NCI-H510A (cell line): ENCODE measurements at regions not wholly inside any gene's neighbourhood (a gene's known extent, or its start where the extent isn't known, plus 50 kb on each side); places are given as distances from the start of the nearest gene placed in this dataset.
"Not testable (repeated sequence)": the region's sequence is repeated elsewhere in the genome, so short reads cannot be mapped to it uniquely, and the experiment has no call there.

Experiments
- DNase-seq: peaks from one replicate; lab custom pipeline; 2025; lab: John Stamatoyannopoulos, UW

GRCh38 chr1:187718527-187718926, 889.8 kb downstream of the PLA2G4A start:
- no peak for DNase-seq

- DNase-seq: no peak
Observed at GRCh38 chr1:187721216-187721615, 892.5 kb downstream of the PLA2G4A start.

GRCh38 chr1:187725216-187725615, 896.5 kb downstream of the PLA2G4A start:
- DNase-seq: no peak

- no peak for DNase-seq
Observed at GRCh38 chr1:187733232-187733631, 904.5 kb downstream of the PLA2G4A start.

GRCh38 chr1:187734427-187734826, 905.7 kb downstream of the PLA2G4A start:
- DNase-seq: no peak

GRCh38 chr1:187744665-187745064, 915.9 kb downstream of the PLA2G4A start:
- no peak for DNase-seq

- DNase-seq: no peak
Observed at GRCh38 chr1:187755536-187755935, 926.8 kb downstream of the PLA2G4A start.

GRCh38 chr1:187756684-187757083, 927.9 kb downstream of the PLA2G4A start:
- DNase-seq: not testable (repeated sequence)

- no peak for DNase-seq
Observed at GRCh38 chr1:187759825-187760333, 931.1 kb downstream of the PLA2G4A start.

- DNase-seq: no peak
Observed at GRCh38 chr1:187762118-187762517, 933.4 kb downstream of the PLA2G4A start.

GRCh38 chr1:187763465-187763864, 934.7 kb downstream of the PLA2G4A start:
- DNase-seq: no peak

GRCh38 chr1:187763976-187764375, 935.2 kb downstream of the PLA2G4A start:
- no peak for DNase-seq

GRCh38 chr1:187771396-187771795, 942.6 kb downstream of the PLA2G4A start:
- DNase-seq: no peak

GRCh38 chr1:187773168-187773567, 944.4 kb downstream of the PLA2G4A start:
- no peak for DNase-seq

- DNase-seq: no peak
Observed at GRCh38 chr1:187787736-187788135, 959.0 kb downstream of the PLA2G4A start.

- no peak for DNase-seq
Observed at GRCh38 chr1:187788718-187789117, 960.0 kb downstream of the PLA2G4A start.

- no peak for DNase-seq
Observed at GRCh38 chr1:187790724-187791123, 962.0 kb downstream of the PLA2G4A start.

- DNase-seq: no peak
Observed at GRCh38 chr1:187794561-187794960, 965.8 kb downstream of the PLA2G4A start.

- no peak for DNase-seq
Observed at GRCh38 chr1:187809549-187809948, 980.8 kb downstream of the PLA2G4A start.

GRCh38 chr1:187816646-187817045, 987.9 kb downstream of the PLA2G4A start:
- DNase-seq: no peak

- no peak for DNase-seq
Observed at GRCh38 chr1:187817782-187818181, 989.0 kb downstream of the PLA2G4A start.

GRCh38 chr1:187819086-187819485, 990.3 kb downstream of the PLA2G4A start:
- no peak for DNase-seq

GRCh38 chr1:187836557-187836956, 1007.8 kb downstream of the PLA2G4A start:
- DNase-seq: no peak

- no peak for DNase-seq
Observed at GRCh38 chr1:187837787-187838186, 1009.0 kb downstream of the PLA2G4A start.
